ENCODE measurements at regions not wholly inside any gene's neighbourhood (a gene's known extent, or its start where the extent isn't known, plus 50 kb on each side); places are given as distances from the start of the nearest gene placed in this dataset.

GRCh38 chr6:67888886-67889681 is 746.0 kb upstream of the ADGRB3 start (continued):
- TF ChIP-seq, protein P1, sequence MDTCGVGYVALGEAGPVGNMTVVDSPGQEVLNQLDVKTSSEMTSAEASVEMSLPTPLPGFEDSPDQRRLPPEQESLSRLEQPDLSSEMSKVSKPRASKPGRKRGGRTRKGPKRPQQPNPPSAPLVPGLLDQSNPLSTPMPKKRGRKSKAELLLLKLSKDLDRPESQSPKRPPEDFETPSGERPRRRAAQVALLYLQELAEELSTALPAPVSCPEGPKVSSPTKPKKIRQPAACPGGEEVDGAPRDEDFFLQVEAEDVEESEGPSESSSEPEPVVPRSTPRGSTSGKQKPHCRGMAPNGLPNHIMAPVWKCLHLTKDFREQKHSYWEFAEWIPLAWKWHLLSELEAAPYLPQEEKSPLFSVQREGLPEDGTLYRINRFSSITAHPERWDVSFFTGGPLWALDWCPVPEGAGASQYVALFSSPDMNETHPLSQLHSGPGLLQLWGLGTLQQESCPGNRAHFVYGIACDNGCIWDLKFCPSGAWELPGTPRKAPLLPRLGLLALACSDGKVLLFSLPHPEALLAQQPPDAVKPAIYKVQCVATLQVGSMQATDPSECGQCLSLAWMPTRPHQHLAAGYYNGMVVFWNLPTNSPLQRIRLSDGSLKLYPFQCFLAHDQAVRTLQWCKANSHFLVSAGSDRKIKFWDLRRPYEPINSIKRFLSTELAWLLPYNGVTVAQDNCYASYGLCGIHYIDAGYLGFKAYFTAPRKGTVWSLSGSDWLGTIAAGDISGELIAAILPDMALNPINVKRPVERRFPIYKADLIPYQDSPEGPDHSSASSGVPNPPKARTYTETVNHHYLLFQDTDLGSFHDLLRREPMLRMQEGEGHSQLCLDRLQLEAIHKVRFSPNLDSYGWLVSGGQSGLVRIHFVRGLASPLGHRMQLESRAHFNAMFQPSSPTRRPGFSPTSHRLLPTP (IDR thresholded peaks at IDR 0.05; ENCODE audit: borderline replicate concordance, extremely low read depth, insufficient read length) = no peak
- TF ChIP-seq GTF2A2 (tag; IDR thresholded peaks at IDR 0.05) (no peak), CC2D1A (IDR thresholded peaks at IDR 0.05) (peak; percentile 97), ZNF354B (CRISPR knock-in tag; IDR thresholded peaks at IDR 0.05) (no peak), MEIS2 (IDR thresholded peaks at IDR 0.05; ENCODE audit: partially characterized antibody) (peak; percentile 99), ZKSCAN3 (CRISPR knock-in tag; IDR thresholded peaks at IDR 0.05) (no peak), PML (IDR thresholded peaks at IDR 0.05; ENCODE audit: low read length) (peak; percentile 91), SP1 (CRISPR knock-in tag; IDR thresholded peaks at IDR 0.05) (peak; percentile 86; the same call in 1 of the 2 replicates), HNRNPL (IDR thresholded peaks at IDR 0.05; ENCODE audit: low read depth, low read length) (peak; percentile 79), CHD4 (IDR thresholded peaks at IDR 0.05; ENCODE audit: insufficient read depth, insufficient replicate concordance, low read depth, low read length, poor library complexity, severe bottlenecking) (no peak), ESRRA (IDR thresholded peaks at IDR 0.05; ENCODE audit: borderline replicate concordance, low read depth) (peak; percentile 99), ZNF644 (tag; IDR thresholded peaks at IDR 0.05; ENCODE audit: low read depth) (peak; percentile 87), COPS2 (conservative IDR thresholded peaks at IDR 0.05) (no peak), POLR2G (IDR thresholded peaks at IDR 0.05; ENCODE audit: low read depth, low read length) (peak; percentile 76)
- TF ChIP-seq, protein P2, sequence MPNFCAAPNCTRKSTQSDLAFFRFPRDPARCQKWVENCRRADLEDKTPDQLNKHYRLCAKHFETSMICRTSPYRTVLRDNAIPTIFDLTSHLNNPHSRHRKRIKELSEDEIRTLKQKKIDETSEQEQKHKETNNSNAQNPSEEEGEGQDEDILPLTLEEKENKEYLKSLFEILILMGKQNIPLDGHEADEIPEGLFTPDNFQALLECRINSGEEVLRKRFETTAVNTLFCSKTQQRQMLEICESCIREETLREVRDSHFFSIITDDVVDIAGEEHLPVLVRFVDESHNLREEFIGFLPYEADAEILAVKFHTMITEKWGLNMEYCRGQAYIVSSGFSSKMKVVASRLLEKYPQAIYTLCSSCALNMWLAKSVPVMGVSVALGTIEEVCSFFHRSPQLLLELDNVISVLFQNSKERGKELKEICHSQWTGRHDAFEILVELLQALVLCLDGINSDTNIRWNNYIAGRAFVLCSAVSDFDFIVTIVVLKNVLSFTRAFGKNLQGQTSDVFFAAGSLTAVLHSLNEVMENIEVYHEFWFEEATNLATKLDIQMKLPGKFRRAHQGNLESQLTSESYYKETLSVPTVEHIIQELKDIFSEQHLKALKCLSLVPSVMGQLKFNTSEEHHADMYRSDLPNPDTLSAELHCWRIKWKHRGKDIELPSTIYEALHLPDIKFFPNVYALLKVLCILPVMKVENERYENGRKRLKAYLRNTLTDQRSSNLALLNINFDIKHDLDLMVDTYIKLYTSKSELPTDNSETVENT (CRISPR knock-in tag; IDR thresholded peaks at IDR 0.05) = no peak
- TF ChIP-seq, protein P3, sequence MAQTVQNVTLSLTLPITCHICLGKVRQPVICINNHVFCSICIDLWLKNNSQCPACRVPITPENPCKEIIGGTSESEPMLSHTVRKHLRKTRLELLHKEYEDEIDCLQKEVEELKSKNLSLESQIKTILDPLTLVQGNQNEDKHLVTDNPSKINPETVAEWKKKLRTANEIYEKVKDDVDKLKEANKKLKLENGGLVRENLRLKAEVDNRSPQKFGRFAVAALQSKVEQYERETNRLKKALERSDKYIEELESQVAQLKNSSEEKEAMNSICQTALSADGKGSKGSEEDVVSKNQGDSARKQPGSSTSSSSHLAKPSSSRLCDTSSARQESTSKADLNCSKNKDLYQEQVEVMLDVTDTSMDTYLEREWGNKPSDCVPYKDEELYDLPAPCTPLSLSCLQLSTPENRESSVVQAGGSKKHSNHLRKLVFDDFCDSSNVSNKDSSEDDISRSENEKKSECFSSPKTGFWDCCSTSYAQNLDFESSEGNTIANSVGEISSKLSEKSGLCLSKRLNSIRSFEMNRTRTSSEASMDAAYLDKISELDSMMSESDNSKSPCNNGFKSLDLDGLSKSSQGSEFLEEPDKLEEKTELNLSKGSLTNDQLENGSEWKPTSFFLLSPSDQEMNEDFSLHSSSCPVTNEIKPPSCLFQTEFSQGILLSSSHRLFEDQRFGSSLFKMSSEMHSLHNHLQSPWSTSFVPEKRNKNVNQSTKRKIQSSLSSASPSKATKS (CRISPR knock-in tag; IDR thresholded peaks at IDR 0.05) = peak; percentile 45; the same call in 1 of the 2 replicates

Measured in K562 (cell line).